Lower leg skin (tissue), 4 donors: ENCODE measurements at regions not wholly inside any gene's neighbourhood (a gene's known extent, or its start where the extent isn't known, plus 50 kb on each side); places are given as distances from the start of the nearest gene placed in this dataset.

ENCODE experiments used
- DNase-seq, 2 donors: peaks; one replicate each; pipeline ENCODE4 v3.0.0-alpha.2; 2019; ENCODE audit warnings: low spot score in 2 of 2
- H3K4me3 ChIP-seq: fragments of 200-600 bp; sonication (generic); 2 replicates; pipeline ENCODE4 v1.5.1; 2017; ENCODE audit warnings: mild to moderate bottlenecking, low read depth; ENCODE audit not compliant: poor library complexity, severe bottlenecking
- CTCF ChIP-seq, 3 donors: fragments of 450-650 bp; IDR thresholded peaks; one replicate each; pipeline ENCODE4 v1.5.1; 2016; ENCODE audit warnings: antibody characterized with exemption in 3 of 3, mild to moderate bottlenecking in 3 of 3, moderate library complexity in 2 of 3
- POLR2A ChIP-seq, 2 donors: fragments of 450-650 bp; IDR thresholded peaks; one replicate each; pipeline ENCODE4 v1.6.1; 2016 to 2017; ENCODE audit warnings: antibody characterized with exemption in 2 of 2, mild to moderate bottlenecking in 1 of 2, moderate library complexity in 1 of 2
- WGBS, 2 donors: methylation state at CpG; one replicate each; pipeline ENCODE4 v1.1.5; 2018; 5-methylcytosine and 5-hydroxymethylcytosine counted together
- intact Hi-C: fragments of 100-400 bp; cut with DNase I; formaldehyde crosslinking; loops from one replicate; pipeline ENCODE4 v1.15.0; 2023; ENCODE audit warnings: low total_unique reads

- DNase-seq, result no peak
- TF ChIP-seq POLR2A (IDR thresholded peaks at IDR 0.05) (no peak), CTCF (IDR thresholded peaks at IDR 0.05) (no peak)
- intact Hi-C loops, result no loop called here
- no peak overlapping the region for H3K4me3 ChIP-seq
- WGBS, 2 donors, result 69 to 76% methylated on average over 9 of the region's 9 CpGs
These were observed 133.7 kb upstream of the GMDS start for GRCh38 chr6:2378891-2379652.

- intact Hi-C loops, result no loop called here
- WGBS, 2 donors, result 66 to 69% methylated on average over 2 of the region's 2 CpGs
- no peak for DNase-seq
- H3K4me3 ChIP-seq, result no peak overlapping the region
- TF ChIP-seq CTCF (IDR thresholded peaks at IDR 0.05), result no peak
- TF ChIP-seq POLR2A (IDR thresholded peaks at IDR 0.05), result no peak
These were observed 132.7 kb upstream of the GMDS start for GRCh38 chr6:2378046-2378657.

GRCh38 chr6:2376429-2377355 lies 131.3 kb upstream of the GMDS start:
- DNase-seq, result no peak
- intact Hi-C loops, result no loop called here
- H3K4me3 ChIP-seq, result no peak overlapping the region
- 68 to 78% methylated on average over 19 of the region's 19 CpGs for WGBS, 2 donors
- TF ChIP-seq POLR2A (IDR thresholded peaks at IDR 0.05) (no peak), CTCF (IDR thresholded peaks at IDR 0.05) (no peak)

- no peak for TF ChIP-seq CTCF (IDR thresholded peaks at IDR 0.05)
- no peak for TF ChIP-seq POLR2A (IDR thresholded peaks at IDR 0.05)
- no peak for DNase-seq
- intact Hi-C loops, result no loop called here
- 83 to 89% methylated on average over 17 of the region's 17 CpGs for WGBS, 2 donors
- no peak overlapping the region for H3K4me3 ChIP-seq
These were observed 130.0 kb upstream of the GMDS start for GRCh38 chr6:2375443-2375842.

GRCh38 chr6:2369606-2370005 lies 124.2 kb upstream of the GMDS start:
- no peak for DNase-seq
- intact Hi-C loops, result no loop called here
- no peak overlapping the region for H3K4me3 ChIP-seq

More at GRCh38 chr6:2369606-2370005, 124.2 kb upstream of the GMDS start:
- TF ChIP-seq CTCF (IDR thresholded peaks at IDR 0.05) (no peak), POLR2A (IDR thresholded peaks at IDR 0.05) (no peak)
- WGBS, 2 donors, result 94% methylated on average over 8 of the region's 8 CpGs
